Pancreas (tissue), 10 donors: ENCODE measurements at regions not wholly inside any gene's neighbourhood (a gene's known extent, or its start where the extent isn't known, plus 50 kb on each side); places are given as distances from the start of the nearest gene placed in this dataset.
"Not testable (repeated sequence)": the region's sequence is repeated elsewhere in the genome, so short reads cannot be mapped to it uniquely, and the experiment has no call there.

Experiments
- ATAC-seq, 4 donors: fragments of 200-7000 bp; cut with Tn5 transposase; one replicate each; pipeline versions ENCODE4 v1.8.0 to v1.9.1; 2020; ENCODE audit warnings: mild to moderate bottlenecking in 4 of 4, moderate library complexity in 4 of 4
- DNase-seq, 6 donors: peaks; one replicate each; pipeline ENCODE4 v3.0.0-alpha.2; 2020
- FAIRE-seq: peaks from 2 replicates; lab custom pipeline; 2012; peaks lifted over from hg19 to GRCh38; lab: Jason Lieb, UNC
- H3K27ac ChIP-seq, 4 donors: fragments of 200-600 bp; sonication (generic); 1 replicate in 3 of 4; 2 replicates in 1 of 4; pipeline versions ENCODE4 v1.5.0 to v1.8.0; 2020
- H3K27me3 ChIP-seq, 4 donors: fragments of 200-600 bp; one replicate each; pipeline ENCODE4 v1.8.0; 2021
- H3K36me3 ChIP-seq, 3 donors: fragments of 200-600 bp; sonication (generic) in 1 of 3; one replicate each; pipeline versions ENCODE4 v1.5.0 to v1.8.0; 2020 to 2021
- H3K4me1 ChIP-seq, 3 donors: fragments of 200-600 bp; one replicate each; pipeline ENCODE4 v1.8.0; 2021
- H3K4me3 ChIP-seq, 4 donors: fragments of 200-600 bp; sonication (generic) in 2 of 4; one replicate each; pipeline versions ENCODE4 v1.5.0 to v1.8.0; 2020 to 2021
- H3K9me3 ChIP-seq, 4 donors: fragments of 200-600 bp; one replicate each; pipeline ENCODE4 v1.8.0; 2021
- CTCF ChIP-seq, 4 donors: fragments of 200-600 bp; sonication (generic) in 3 of 4; IDR thresholded peaks; one replicate each; pipeline versions ENCODE4 v1.5.0 to v1.8.0; 2021; ENCODE audit warnings: antibody characterized with exemption in 4 of 4
- WGBS, 2 donors: extraction: QIAGEN DNeasy Blood & Tissue Kit; methylation state at CpG; one replicate each; pipeline ENCODE4 v1.1.7; 2013; 5-methylcytosine and 5-hydroxymethylcytosine counted together
- intact Hi-C, 3 donors: fragments of 100-400 bp; cut with DNase I; formaldehyde crosslinking; loops; one replicate each; pipeline versions ENCODE4 v1.11.1 to v1.14.2; 2022
- donor health status: healthy with polysubstance abuse.
- donor health status: DM: no; HTN: no; CAD: no; lungs with moderate emphysema.
- donor health status: DM: no; HTN: no; CAD: no.
- donor health status: control.
- donor health status: control.
- donor health status: Bipolar disorder and iron deficiency.
- donor health status: DM: yes; HTN: yes; CAD: no.
- donor health status: DM: no; HTN: no; CAD: no.
- donor health status: DM: no; HTN: no; CAD: no.
- donor health status: DM: yes; HTN: yes; CAD: no.

GRCh38 chrX:1700757-1701156, 85.9 kb downstream of the ASMT start:
- no peak for TF ChIP-seq CTCF (IDR thresholded peaks at IDR 0.05)
- ATAC-seq (no peak), FAIRE-seq (no peak), DNase-seq (no peak)
- Histone ChIP-seq H3K27ac (no peak overlapping the region), H3K4me1 (no peaks in the 10 kb centered on the region), H3K4me3 (no peak overlapping the region), H3K36me3 (no peaks in the 10 kb centered on the region), H3K27me3 (no peaks in the 10 kb centered on the region), H3K9me3 (no peaks in the 10 kb centered on the region)
- WGBS, 2 donors = 53 to 65% methylated on average over 11 of the region's 11 CpGs
- intact Hi-C loops = no loop called here

GRCh38 chrX:1701396-1701901, 86.6 kb downstream of the ASMT start:
- FAIRE-seq, H3K9me3 ChIP-seq, H3K4me1 ChIP-seq, H3K4me3 ChIP-seq, H3K36me3 ChIP-seq, ATAC-seq, H3K27ac ChIP-seq, intact Hi-C loops, DNase-seq, H3K27me3 ChIP-seq: not testable (repeated sequence)
- WGBS, 2 donors = 68 to 84% methylated on average over 10 to 15 of the region's 15 CpGs

- FAIRE-seq, H3K4me3 ChIP-seq, H3K9me3 ChIP-seq, H3K4me1 ChIP-seq, DNase-seq, ATAC-seq, H3K27ac ChIP-seq, H3K27me3 ChIP-seq, H3K36me3 ChIP-seq, intact Hi-C loops: not testable (repeated sequence)
- 72 to 94% methylated on average over 6 to 8 of the region's 12 CpGs for WGBS, 2 donors
Measured at GRCh38 chrX:1702142-1702541, 87.3 kb downstream of the ASMT start.

- H3K27ac ChIP-seq, H3K9me3 ChIP-seq, DNase-seq, ATAC-seq, FAIRE-seq, H3K36me3 ChIP-seq, H3K4me1 ChIP-seq, H3K27me3 ChIP-seq, intact Hi-C loops, H3K4me3 ChIP-seq: not testable (repeated sequence)
- WGBS, 2 donors = 77 to 87% methylated on average over 14 of the region's 14 CpGs
Measured at GRCh38 chrX:1702557-1702956, 87.7 kb downstream of the ASMT start.

- ATAC-seq, H3K27me3 ChIP-seq, H3K27ac ChIP-seq, intact Hi-C loops, DNase-seq, H3K4me3 ChIP-seq, H3K4me1 ChIP-seq, H3K36me3 ChIP-seq, FAIRE-seq, H3K9me3 ChIP-seq: not testable (repeated sequence)
- 85 to 91% methylated on average over 19 to 23 of the region's 25 CpGs for WGBS, 2 donors
Measured at GRCh38 chrX:1709277-1709676, 94.4 kb downstream of the ASMT start.

- Histone ChIP-seq H3K4me3 (no peak overlapping the region), H3K36me3 (no peaks in the 10 kb centered on the region), H3K27ac (no peak overlapping the region), H3K4me1 (no peaks in the 10 kb centered on the region), H3K27me3 (no peaks in the 10 kb centered on the region), H3K9me3 (no peaks in the 10 kb centered on the region)
- no peak for DNase-seq
- FAIRE-seq = no peak
- intact Hi-C loops = no loop called here
- no peak for TF ChIP-seq CTCF (IDR thresholded peaks at IDR 0.05)
- 36 to 69% methylated on average over 2 of the region's 2 CpGs for WGBS, 2 donors
- no peak for ATAC-seq
Measured at GRCh38 chrX:1713296-1713695, 98.4 kb downstream of the ASMT start.

- ATAC-seq (no peak), FAIRE-seq (no peak), DNase-seq (no peak)
- H3K27ac ChIP-seq = no peak overlapping the region
- H3K9me3 ChIP-seq = no peaks in the 10 kb centered on the region
- no peaks in the 10 kb centered on the region for H3K4me1 ChIP-seq
- 60 to 78% methylated on average over 8 of the region's 8 CpGs for WGBS, 2 donors
- no peaks in the 10 kb centered on the region for H3K27me3 ChIP-seq
- H3K36me3 ChIP-seq = no peaks in the 10 kb centered on the region
- no peak for TF ChIP-seq CTCF (IDR thresholded peaks at IDR 0.05)
- intact Hi-C loops = no loop called here
- no peak overlapping the region for H3K4me3 ChIP-seq
Measured at GRCh38 chrX:1717373-1717772, 102.5 kb downstream of the ASMT start.
